DMS53 treated with DMSO at 0.1 percent for 48 hours (cell line): ENCODE measurements at regions not wholly inside any gene's neighbourhood (a gene's known extent, or its start where the extent isn't known, plus 50 kb on each side); places are given as distances from the start of the nearest gene placed in this dataset.
"Not testable (repeated sequence)": the region's sequence is repeated elsewhere in the genome, so short reads cannot be mapped to it uniquely, and the experiment has no call there.

Source experiments
- DNase-seq: peaks from one replicate; lab custom pipeline; 2025; ENCODE audit not compliant: unreplicated experiment; lab: John Stamatoyannopoulos, UW

- no peak for DNase-seq
Observed at GRCh38 chr9:32884482-32884881, 101.1 kb downstream of the TMEM215 start.

- no peak for DNase-seq
Observed at GRCh38 chr9:32886021-32886420, 102.7 kb downstream of the TMEM215 start.

- DNase-seq: not testable (repeated sequence)
Observed at GRCh38 chr9:32894485-32894884, 106.9 kb downstream of the APTX start.

GRCh38 chr9:32899181-32899580 lies 102.2 kb downstream of the APTX start:
- peak; percentile 28 for DNase-seq

- no peak for DNase-seq
Observed at GRCh38 chr9:32899761-32900160, 101.7 kb downstream of the APTX start.

- DNase-seq: no peak
Observed at GRCh38 chr9:32906213-32906612, 95.2 kb downstream of the APTX start.

GRCh38 chr9:32915802-32916201 lies 85.6 kb downstream of the APTX start:
- no peak for DNase-seq

- no peak for DNase-seq
Observed at GRCh38 chr9:32918628-32919027, 82.8 kb downstream of the APTX start.
